Neural cell (in vitro differentiated cells): ENCODE measurements at regions not wholly inside any gene's neighbourhood (a gene's known extent, or its start where the extent isn't known, plus 50 kb on each side); places are given as distances from the start of the nearest gene placed in this dataset.

Experiments used
- H2AFZ ChIP-seq: fragments of 200-600, 300-800 bp; sonication (generic), shearing (Covaris generic); 2 replicates; pipeline ENCODE4 v1.6.0; 2014; ENCODE audit warnings: low read depth, mild to moderate bottlenecking, antibody characterized with exemption, low read length, moderate library complexity
- H3F3A ChIP-seq: fragments of 200-600 bp; shearing (Covaris generic); 2 replicates; pipeline ENCODE4 v1.6.1; 2016; ENCODE audit warnings: mild to moderate bottlenecking, moderate library complexity, mixed read lengths, antibody characterized with exemption, low read length; ENCODE audit not compliant: insufficient read depth, poor library complexity, severe bottlenecking
- H3K27ac ChIP-seq: fragments of 200-600, 300-800 bp; sonication (generic), shearing (Covaris generic); 2 replicates; pipeline ENCODE4 v1.5.1; 2014; ENCODE audit warnings: mild to moderate bottlenecking, low read length, moderate library complexity
- H3K27me3 ChIP-seq: fragments of 300-800, 200-600 bp; sonication (generic), shearing (Covaris generic); 2 replicates; pipeline ENCODE4 v1.6.0; 2014; ENCODE audit warnings: mild to moderate bottlenecking, low read depth, low read length, moderate library complexity; ENCODE audit not compliant: insufficient read depth
- H3K36me3 ChIP-seq: fragments of 300-800, 200-600 bp; sonication (generic), shearing (Covaris generic); 2 replicates; pipeline ENCODE4 v1.5.1; 2014; ENCODE audit warnings: mild to moderate bottlenecking, antibody characterized with exemption, low read length, moderate library complexity; ENCODE audit not compliant: insufficient read depth
- H3K4me2 ChIP-seq: fragments of 300-800, 200-600 bp; sonication (generic), shearing (Covaris generic); 2 replicates; pipeline ENCODE4 v1.6.0; 2014; ENCODE audit warnings: mild to moderate bottlenecking, low read length
- H3K4me3 ChIP-seq: fragments of 300-800, 200-600 bp; sonication (generic), shearing (Covaris generic); 2 replicates; pipeline ENCODE4 v1.5.1; 2014; ENCODE audit warnings: mild to moderate bottlenecking, low read length, moderate library complexity
- H3K79me2 ChIP-seq: fragments of 200-600 bp; shearing (Covaris generic); replicated peaks from 2 replicates; pipeline ENCODE4 v1.6.0; 2014; ENCODE audit warnings: mild to moderate bottlenecking, low read length, moderate library complexity; ENCODE audit not compliant: insufficient read depth
- H3K9ac ChIP-seq: fragments of 300-800, 200-600 bp; sonication (generic), shearing (Covaris generic); 2 replicates; pipeline ENCODE4 v1.6.1; 2016; ENCODE audit warnings: mild to moderate bottlenecking, low read length, mixed read lengths
- H3K9me2 ChIP-seq: fragments of 200-600 bp; shearing (Covaris generic); 2 replicates; pipeline ENCODE4 v1.6.1; 2016; ENCODE audit warnings: mild to moderate bottlenecking, low read length, mixed read lengths; ENCODE audit not compliant: insufficient read depth
- H3K9me3 ChIP-seq: fragments of 200-600, 300-800 bp; sonication (generic), shearing (Covaris generic); 2 replicates; pipeline ENCODE4 v1.6.1; 2016; ENCODE audit warnings: mild to moderate bottlenecking, mixed run types, low read length, moderate library complexity, mixed read lengths
- H4K20me1 ChIP-seq: fragments of 200-600 bp; shearing (Covaris generic); 2 replicates; pipeline ENCODE4 v1.6.1; 2016; ENCODE audit warnings: mild to moderate bottlenecking, mixed run types; ENCODE audit not compliant: insufficient read depth
- CTCF ChIP-seq: fragments of 450-650 bp; IDR thresholded peaks from 2 replicates; pipeline ENCODE4 v1.5.1; 2014; ENCODE audit warnings: antibody characterized with exemption, mild to moderate bottlenecking, moderate library complexity; ENCODE audit not compliant: poor library complexity, severe bottlenecking
- EP300 ChIP-seq: fragments of 450-650 bp; conservative IDR thresholded peaks from 2 replicates; pipeline ENCODE4 v1.6.1; 2014; ENCODE audit warnings: antibody characterized with exemption, mild to moderate bottlenecking, moderate library complexity; ENCODE audit not compliant: poor library complexity, severe bottlenecking
- EZH2 ChIP-seq: fragments of 200-600, 300-800 bp; shearing (Covaris generic), sonication (generic); IDR thresholded peaks from 2 replicates; pipeline ENCODE4 v1.6.1; 2014; ENCODE audit warnings: antibody characterized with exemption, low read length, borderline replicate concordance, mild to moderate bottlenecking; ENCODE audit not compliant: insufficient read depth, poor library complexity, severe bottlenecking
- MXI1 ChIP-seq: fragments of 450-650 bp; conservative IDR thresholded peaks from 2 replicates; pipeline ENCODE4 v1.6.1; 2014; ENCODE audit warnings: antibody characterized with exemption, mild to moderate bottlenecking; ENCODE audit not compliant: poor library complexity, severe bottlenecking
- POLR2AphosphoS5 ChIP-seq: IDR thresholded peaks from 2 replicates; pipeline ENCODE4 v1.6.1; 2012
- RAD21 ChIP-seq: fragments of 450-650 bp; conservative IDR thresholded peaks from 2 replicates; pipeline ENCODE4 v1.6.1; 2014; ENCODE audit warnings: antibody characterized with exemption, mild to moderate bottlenecking, moderate library complexity
- REST ChIP-seq: IDR thresholded peaks from 2 replicates; pipeline ENCODE4 v1.6.1; 2012; ENCODE audit warnings: borderline replicate concordance
- SMC3 ChIP-seq: fragments of 450-650 bp; conservative IDR thresholded peaks from 2 replicates; pipeline ENCODE4 v1.6.1; 2014; ENCODE audit warnings: antibody characterized with exemption, mild to moderate bottlenecking, moderate library complexity; ENCODE audit not compliant: poor library complexity
- TAF1 ChIP-seq: IDR thresholded peaks from 2 replicates; pipeline ENCODE4 v1.6.1; 2012; ENCODE audit warnings: low read depth

GRCh38 chr3:118468801-118469200 is 565.8 kb downstream of the IGSF11 start:
- no peak overlapping the region for H2AFZ ChIP-seq
- H3K36me3 ChIP-seq: no peaks in the 10 kb centered on the region
- no peaks in the 10 kb centered on the region for H3K27me3 ChIP-seq
- no peak overlapping the region for H3K4me3 ChIP-seq
- H3K4me2 ChIP-seq: no peak overlapping the region
- no peaks in the 10 kb centered on the region for H3K9me2 ChIP-seq
- no peaks in the 10 kb centered on the region for H3F3A ChIP-seq
- no peak overlapping the region for H3K9ac ChIP-seq
- H4K20me1 ChIP-seq: no peaks in the 10 kb centered on the region
- H3K9me3 ChIP-seq: no peaks in the 10 kb centered on the region
- TF ChIP-seq RAD21 (no peak), POLR2AphosphoS5 (no peak), EP300 (no peak), TAF1 (no peak), EZH2 (no peak), SMC3 (no peak), REST (no peak), MXI1 (no peak), CTCF (no peak)
- H3K79me2 ChIP-seq: no peaks in the 10 kb centered on the region
- no peak overlapping the region for H3K27ac ChIP-seq

- Histone ChIP-seq H3K27me3 (no peaks in the 10 kb centered on the region), H4K20me1 (no peaks in the 10 kb centered on the region), H3F3A (no peaks in the 10 kb centered on the region), H3K79me2 (no peaks in the 10 kb centered on the region), H3K9me2 (no peaks in the 10 kb centered on the region), H3K9me3 (no peaks in the 10 kb centered on the region), H3K36me3 (no peaks in the 10 kb centered on the region), H3K4me2 (no peak overlapping the region), H3K27ac (no peak overlapping the region), H2AFZ (no peak overlapping the region), H3K9ac (no peak overlapping the region), H3K4me3 (no peak overlapping the region)
- TF ChIP-seq EZH2: no peak
- TF ChIP-seq MXI1: no peak
- TF ChIP-seq REST: no peak
- TF ChIP-seq RAD21: no peak
- TF ChIP-seq CTCF: no peak
- no peak for TF ChIP-seq TAF1
- TF ChIP-seq EP300: no peak
Measured at GRCh38 chr3:118472586-118472985, 562.1 kb downstream of the IGSF11 start.
